ENCODE measurements at regions not wholly inside any gene's neighbourhood (a gene's known extent, or its start where the extent isn't known, plus 50 kb on each side); places are given as distances from the start of the nearest gene placed in this dataset.

GRCh38 chr9:30078195-30078594, 2306.2 kb upstream of the ACO1 start:
- TF ChIP-seq POLR2A (IDR thresholded peaks at IDR 0.05; ENCODE audit: low read length) (no peak), GATA1 (IDR thresholded peaks at IDR 0.05; ENCODE audit: low read depth, low read length) (no peak)

Measured in erythroblast (primary cell).